Lower lobe of right lung (tissue), 2 donors: ENCODE measurements at regions not wholly inside any gene's neighbourhood (a gene's known extent, or its start where the extent isn't known, plus 50 kb on each side); places are given as distances from the start of the nearest gene placed in this dataset.

Experiments used
- ATAC-seq, 2 donors: fragments of 200-7000 bp; cut with Tn5 transposase; one replicate each; pipeline ENCODE4 v1.9.1; 2020 to 2022; ENCODE audit warnings: mild to moderate bottlenecking in 2 of 2, moderate library complexity in 2 of 2
- DNase-seq: peaks from one replicate; pipeline ENCODE4 v3.0.0-alpha.2; 2020
- H3K27ac ChIP-seq: fragments of 200-600 bp; one replicate; pipeline ENCODE4 v1.8.0; 2022
- H3K27me3 ChIP-seq: fragments of 200-600 bp; one replicate; pipeline ENCODE4 v1.8.0; 2022; ENCODE audit warnings: low read depth
- H3K36me3 ChIP-seq: fragments of 200-600 bp; one replicate; pipeline ENCODE4 v1.8.0; 2022; ENCODE audit warnings: mild to moderate bottlenecking
- H3K4me1 ChIP-seq: fragments of 200-600 bp; one replicate; pipeline ENCODE4 v1.8.0; 2022
- H3K4me3 ChIP-seq: fragments of 200-600 bp; one replicate; pipeline ENCODE4 v1.8.0; 2022; ENCODE audit warnings: mild to moderate bottlenecking
- H3K9me3 ChIP-seq: fragments of 200-600 bp; one replicate; pipeline ENCODE4 v1.8.0; 2022
- CTCF ChIP-seq: fragments of 200-600 bp; IDR thresholded peaks from one replicate; pipeline ENCODE4 v1.8.0; 2022; ENCODE audit warnings: antibody characterized with exemption, mild to moderate bottlenecking
- intact Hi-C: fragments of 100-400 bp; cut with DNase I; formaldehyde crosslinking; loops from one replicate; pipeline ENCODE4 v1.11.0; 2022
- donor health status: DM: no; HTN: yes; CAD: no; lungs with severe emphysema.

GRCh38 chr4:145278341-145279121, 98.1 kb upstream of the OTUD4 start:
- H3K9me3 ChIP-seq = no peaks in the 10 kb centered on the region
- no peak for DNase-seq
- no peaks in the 10 kb centered on the region for H3K36me3 ChIP-seq
- H3K27me3 ChIP-seq = no peaks in the 10 kb centered on the region
- no peak for TF ChIP-seq CTCF
- H3K4me1 ChIP-seq = no peaks in the 10 kb centered on the region
- intact Hi-C loops = no loop called here
- H3K27ac ChIP-seq = no peak overlapping the region
- no peak for ATAC-seq
- no peak overlapping the region for H3K4me3 ChIP-seq

- TF ChIP-seq CTCF = no peak
- no peaks in the 10 kb centered on the region for H3K27me3 ChIP-seq
- H3K4me1 ChIP-seq = no peaks in the 10 kb centered on the region
- H3K27ac ChIP-seq = no peak overlapping the region
- ATAC-seq (no peak), DNase-seq (no peak)
- no peaks in the 10 kb centered on the region for H3K9me3 ChIP-seq
- H3K4me3 ChIP-seq = no peak overlapping the region
- intact Hi-C loops = no loop called here
- H3K36me3 ChIP-seq = no peaks in the 10 kb centered on the region
These were observed 96.6 kb upstream of the OTUD4 start for GRCh38 chr4:145277011-145277410.

- H3K27me3 ChIP-seq = no peaks in the 10 kb centered on the region
- no peak for TF ChIP-seq CTCF
- H3K36me3 ChIP-seq = no peaks in the 10 kb centered on the region
- H3K4me1 ChIP-seq = no peaks in the 10 kb centered on the region
- H3K4me3 ChIP-seq = no peak overlapping the region
- DNase-seq = no peak
- H3K27ac ChIP-seq = no peak overlapping the region
- ATAC-seq = no peak
- intact Hi-C loops = no loop called here
- no peaks in the 10 kb centered on the region for H3K9me3 ChIP-seq
These were observed 95.7 kb upstream of the OTUD4 start for GRCh38 chr4:145276050-145276449.

- Histone ChIP-seq H3K4me3 (no peak overlapping the region), H3K27ac (no peak overlapping the region), H3K36me3 (no peaks in the 10 kb centered on the region), H3K4me1 (no peaks in the 10 kb centered on the region), H3K9me3 (no peaks in the 10 kb centered on the region), H3K27me3 (no peaks in the 10 kb centered on the region)
- ATAC-seq (no peak), DNase-seq (no peak)
- TF ChIP-seq CTCF = no peak
- intact Hi-C loops = no loop called here
These were observed 90.8 kb upstream of the OTUD4 start for GRCh38 chr4:145271194-145271593.

- no peak for DNase-seq
These were observed 86.5 kb upstream of the OTUD4 start for GRCh38 chr4:145266881-145267280.

More at GRCh38 chr4:145266881-145267280, 86.5 kb upstream of the OTUD4 start:
- Histone ChIP-seq H3K27ac (no peak overlapping the region), H3K9me3 (no peaks in the 10 kb centered on the region), H3K27me3 (no peaks in the 10 kb centered on the region), H3K4me3 (no peak overlapping the region), H3K4me1 (no peaks in the 10 kb centered on the region), H3K36me3 (no peaks in the 10 kb centered on the region)
- TF ChIP-seq CTCF = no peak
- intact Hi-C loops = no loop called here
- no peak for ATAC-seq
